H1 (cell line): ENCODE measurements at regions not wholly inside any gene's neighbourhood (a gene's known extent, or its start where the extent isn't known, plus 50 kb on each side); places are given as distances from the start of the nearest gene placed in this dataset.

Experiments
- CEBPB ChIP-seq: IDR thresholded peaks from 2 replicates; pipeline ENCODE4 v1.6.1; 2012; ENCODE audit warnings: low read depth, low read length
- CHD7 ChIP-seq: fragments of 300-600 bp; sonication (generic); IDR thresholded peaks from 2 replicates; pipeline ENCODE4 v1.7.1; 2012; ENCODE audit warnings: low read length, moderate library complexity, mild to moderate bottlenecking, inconsistent platforms; ENCODE audit not compliant: insufficient replicate concordance
- GABPA ChIP-seq: IDR thresholded peaks from 2 replicates; pipeline ENCODE4 v1.6.1; 2011; ENCODE audit warnings: mild to moderate bottlenecking, low read length, moderate library complexity, borderline replicate concordance; ENCODE audit not compliant: insufficient read depth
- NANOG ChIP-seq: IDR thresholded peaks from 2 replicates; pipeline ENCODE4 v1.6.1; 2011; ENCODE audit warnings: low read length, low read depth, mild to moderate bottlenecking, inconsistent platforms; ENCODE audit not compliant: insufficient read depth, poor library complexity, severe bottlenecking
- POLR2AphosphoS5 ChIP-seq: IDR thresholded peaks from 2 replicates; pipeline ENCODE4 v1.6.1; 2011; ENCODE audit warnings: low read depth, low read length
- TCF12 ChIP-seq: IDR thresholded peaks from 2 replicates; pipeline ENCODE4 v1.6.1; 2011; ENCODE audit warnings: low read depth, mild to moderate bottlenecking, low read length

- TF ChIP-seq CHD7 (no peak), POLR2AphosphoS5 (no peak), NANOG (no peak), TCF12 (no peak), GABPA (no peak), CEBPB (no peak)
These were observed 295.4 kb downstream of the FSCB start (continued) for GRCh38 chr14:44211718-44212117.
